ENCODE measurements at regions not wholly inside any gene's neighbourhood (a gene's known extent, or its start where the extent isn't known, plus 50 kb on each side); places are given as distances from the start of the nearest gene placed in this dataset.

GRCh38 chr22:49543876-49544275, 283.8 kb downstream of the BRD1 start:
- no peak for TF ChIP-seq CTCF (IDR thresholded peaks at IDR 0.05; ENCODE audit: control insufficient read depth, insufficient read depth, low read depth, low read length, missing control alignments)
- DNase-seq (ENCODE audit: low read depth) = no peak
- H3K4me3 ChIP-seq (ENCODE audit: control insufficient read depth, low read depth, low read length) = no peak overlapping the region

GRCh38 chr22:49541693-49542230, 285.9 kb downstream of the BRD1 start:
- DNase-seq (ENCODE audit: low read depth) = no peak
- TF ChIP-seq CTCF (IDR thresholded peaks at IDR 0.05; ENCODE audit: control insufficient read depth, insufficient read depth, low read depth, low read length, missing control alignments) = no peak
- H3K4me3 ChIP-seq (ENCODE audit: control insufficient read depth, low read depth, low read length) = no peak overlapping the region

GRCh38 chr22:49540913-49541692, 286.6 kb downstream of the BRD1 start:
- no peak for TF ChIP-seq CTCF (IDR thresholded peaks at IDR 0.05; ENCODE audit: control insufficient read depth, insufficient read depth, low read depth, low read length, missing control alignments)
- no peak for DNase-seq (ENCODE audit: low read depth)
- no peak overlapping the region for H3K4me3 ChIP-seq (ENCODE audit: control insufficient read depth, low read depth, low read length)

- no peak for TF ChIP-seq CTCF (IDR thresholded peaks at IDR 0.05; ENCODE audit: control insufficient read depth, insufficient read depth, low read depth, low read length, missing control alignments)
- no peak for DNase-seq (ENCODE audit: low read depth)
- H3K4me3 ChIP-seq (ENCODE audit: control insufficient read depth, low read depth, low read length) = no peak overlapping the region
Measured at GRCh38 chr22:49540084-49540912, 287.4 kb downstream of the BRD1 start.

- no peak for DNase-seq (ENCODE audit: low read depth)
- no peak for TF ChIP-seq CTCF (IDR thresholded peaks at IDR 0.05; ENCODE audit: control insufficient read depth, insufficient read depth, low read depth, low read length, missing control alignments)
- no peak overlapping the region for H3K4me3 ChIP-seq (ENCODE audit: control insufficient read depth, low read depth, low read length)
Measured at GRCh38 chr22:49538006-49538405, 289.7 kb downstream of the BRD1 start.

GRCh38 chr22:49536571-49537131, 291.0 kb downstream of the BRD1 start:
- DNase-seq (ENCODE audit: low read depth) = no peak
- H3K4me3 ChIP-seq (ENCODE audit: control insufficient read depth, low read depth, low read length) = no peak overlapping the region
- no peak for TF ChIP-seq CTCF (IDR thresholded peaks at IDR 0.05; ENCODE audit: control insufficient read depth, insufficient read depth, low read depth, low read length, missing control alignments)

All from AG09309 (cell line).